IMR-90 (cell line): ENCODE measurements at regions not wholly inside any gene's neighbourhood (a gene's known extent, or its start where the extent isn't known, plus 50 kb on each side); places are given as distances from the start of the nearest gene placed in this dataset.

ENCODE experiments used
- ATAC-seq: fragments of 200-7000 bp; cut with Tn5 transposase; 2 replicates; pipeline ENCODE4 v1.9.1; 2020; ENCODE audit warnings: low read depth, mild to moderate bottlenecking, moderate library complexity
- BruUV-seq: library from RNA; stranded (reverse); fragments of 400-500 nt; replicated peaks from 2 replicates; lab custom pipeline; 2021; lab: Mats Ljungman, UMichigan
- CTCF ChIA-PET: fragments of 300-600 bp; formaldehyde crosslinking; extraction: SDS; loops from one replicate; lab custom pipeline; 2021; ENCODE audit warnings: antibody characterized with exemption; lab: Yijun Ruan, JAX
- POLR2A ChIA-PET: fragments of 300-600 bp; sonication (Branson Sonifier 250); formaldehyde crosslinking; loops from one replicate; lab custom pipeline; 2022; ENCODE audit warnings: antibody characterized with exemption; ENCODE audit not compliant: unreplicated experiment; lab: Charles Lee
- DNase-seq: peaks from one replicate; pipeline ENCODE4 v3.0.0; 2013
- H2AFZ ChIP-seq: replicated peaks from 2 replicates; pipeline ENCODE3; 2013; ENCODE audit warnings: low read length, mild to moderate bottlenecking; ENCODE audit not compliant: poor library complexity
- H2AK5ac ChIP-seq: 2 replicates; pipeline ENCODE4 v1.6.1; 2013; ENCODE audit warnings: low read depth, low read length, inconsistent platforms
- H2AK9ac ChIP-seq: replicated peaks from 2 replicates; pipeline ENCODE3; 2013; ENCODE audit warnings: mild to moderate bottlenecking, low read depth, low read length, moderate library complexity; ENCODE audit not compliant: poor library complexity
- H2BK120ac ChIP-seq: 2 replicates; pipeline ENCODE4 v1.6.1; 2013; ENCODE audit warnings: low read depth, low read length, inconsistent platforms
- H2BK15ac ChIP-seq: 3 replicates; pipeline ENCODE4 v1.6.1; 2013; ENCODE audit warnings: low read depth, low read length, inconsistent platforms
- H2BK20ac ChIP-seq: 2 replicates; pipeline ENCODE4 v1.6.1; 2013; ENCODE audit warnings: low read depth, mild to moderate bottlenecking, inconsistent platforms, low read length, moderate library complexity
- H2BK5ac ChIP-seq: 2 replicates; pipeline ENCODE4 v1.6.1; 2013; ENCODE audit warnings: mild to moderate bottlenecking, low read depth, low read length, inconsistent platforms; ENCODE audit not compliant: poor library complexity, severe bottlenecking
- H3K14ac ChIP-seq: replicated peaks from 2 replicates; pipeline ENCODE4 v1.6.1; 2013; ENCODE audit warnings: low read depth, low read length, inconsistent platforms
- H3K18ac ChIP-seq: 2 replicates; pipeline ENCODE4 v1.6.1; 2013; ENCODE audit warnings: low read depth, low read length, control low read depth
- H3K23ac ChIP-seq: 2 replicates; pipeline ENCODE4 v1.6.1; 2013; ENCODE audit warnings: low read depth, low read length, inconsistent platforms
- H3K27ac ChIP-seq: 2 replicates; pipeline ENCODE4 v1.5.1; 2013; ENCODE audit warnings: mild to moderate bottlenecking, control low read depth, low read length; ENCODE audit not compliant: insufficient read depth
- H3K27me3 ChIP-seq: 2 replicates; pipeline ENCODE4 v1.6.1; 2013; ENCODE audit warnings: low read length; ENCODE audit not compliant: control insufficient read depth, insufficient read depth
- H3K36me3 ChIP-seq: 2 replicates; pipeline ENCODE4 v1.6.1; 2013; ENCODE audit warnings: low read length, mixed read lengths; ENCODE audit not compliant: control insufficient read depth, insufficient read depth
- H3K4ac ChIP-seq: 2 replicates; pipeline ENCODE4 v1.6.1; 2013; ENCODE audit warnings: low read depth, low read length, inconsistent platforms
- H3K4me1 ChIP-seq: 2 replicates; pipeline ENCODE4 v1.6.1; 2013; ENCODE audit warnings: low read length, mixed read lengths; ENCODE audit not compliant: control insufficient read depth, insufficient read depth
- H3K4me2 ChIP-seq: 2 replicates; pipeline ENCODE4 v1.6.1; 2013; ENCODE audit warnings: low read depth, mild to moderate bottlenecking, control low read depth, low read length, moderate library complexity
- H3K4me3 ChIP-seq: 2 replicates; pipeline ENCODE4 v1.5.1; 2013; ENCODE audit warnings: low read depth, mild to moderate bottlenecking, control low read depth, low read length, moderate library complexity; ENCODE audit not compliant: insufficient read depth
- H3K56ac ChIP-seq: 2 replicates; pipeline ENCODE4 v1.6.1; 2013; ENCODE audit warnings: low read length, inconsistent platforms; ENCODE audit not compliant: insufficient read depth; ENCODE audit errors: extremely low read depth
- H3K79me1 ChIP-seq, 2 experiments: 2 replicates each; pipeline ENCODE4 v1.6.1; 2013; ENCODE audit warnings: low read length in 2 of 2, inconsistent platforms in 1 of 2, low read depth in 1 of 2
- H3K9ac ChIP-seq: 2 replicates; pipeline ENCODE4 v1.6.1; 2013; ENCODE audit warnings: low read depth, low read length, control low read depth
- H3K9me1 ChIP-seq: 2 replicates; pipeline ENCODE4 v1.6.1; 2013; ENCODE audit warnings: low read length, inconsistent platforms; ENCODE audit not compliant: insufficient read depth
- H3K9me3 ChIP-seq: 2 replicates; pipeline ENCODE4 v1.6.1; 2013; ENCODE audit warnings: low read length; ENCODE audit not compliant: control insufficient read depth, insufficient read depth
- H4K20me1 ChIP-seq: 2 replicates; pipeline ENCODE4 v1.6.1; 2013; ENCODE audit warnings: low read length, inconsistent platforms; ENCODE audit not compliant: insufficient read depth
- H4K5ac ChIP-seq: 2 replicates; pipeline ENCODE4 v1.6.1; 2013; ENCODE audit warnings: mild to moderate bottlenecking, low read depth, low read length, control low read depth
- H4K8ac ChIP-seq, 2 experiments: 2 replicates each; pipeline ENCODE4 v1.6.1; 2013; ENCODE audit warnings: low read depth in 2 of 2, low read length in 2 of 2, control low read depth in 1 of 2, inconsistent platforms in 1 of 2
- H4K91ac ChIP-seq: 2 replicates; pipeline ENCODE4 v1.6.1; 2013; ENCODE audit warnings: low read depth, low read length, inconsistent platforms; ENCODE audit not compliant: insufficient read depth
- BHLHE40 ChIP-seq: fragments of 150-350 bp; IDR thresholded peaks from 2 replicates; pipeline ENCODE4 v1.6.1; 2016; ENCODE audit warnings: mild to moderate bottlenecking, low read depth, low read length
- MXI1 ChIP-seq: IDR thresholded peaks from 2 replicates; pipeline ENCODE4 v1.6.1; 2012; ENCODE audit warnings: low read depth, mild to moderate bottlenecking, low read length, moderate library complexity, borderline replicate concordance
- POLR2A ChIP-seq: IDR thresholded peaks from 2 replicates; pipeline ENCODE4 v1.6.1; 2012; ENCODE audit warnings: mild to moderate bottlenecking, low read depth, low read length
- WGBS, 2 experiments: methylation state at CpG; one replicate each; pipeline versions ENCODE4 v1.1.5 to v1.1.7; 2013; ENCODE audit warnings: missing lambda C conversion rate in 2 of 2; ENCODE audit not compliant: insufficient read length in 1 of 2; ENCODE audit errors: extremely low coverage in 2 of 2; 5-methylcytosine and 5-hydroxymethylcytosine counted together
- dilution Hi-C: fragments of 300-500 bp; cut with HindIII; formaldehyde crosslinking; loops from one replicate; pipeline ENCODE4 v1.14.3; 2018; ENCODE audit warnings: low sequenced_read_pairs; ENCODE audit not compliant: unreplicated experiment
- in situ Hi-C: fragments of 300-500 bp; cut with MboI; formaldehyde crosslinking; loops from 3 replicates; pipeline ENCODE4 v1.14.3; 2019; ENCODE audit warnings: low sequenced_read_pairs, inconsistent platforms, mixed read lengths
- intact Hi-C: fragments of 100-400 bp; cut with micrococcal nuclease; formaldehyde crosslinking; loops from 2 replicates; pipeline ENCODE4 v1.10.0; 2022
- TF ChIP-seq, protein P1 (sequence below): conservative IDR thresholded peaks from 2 replicates; pipeline ENCODE4 v1.5.1; 2012; ENCODE audit warnings: mild to moderate bottlenecking, low read depth, low read length, improper control_type of control experiment

DNA sequence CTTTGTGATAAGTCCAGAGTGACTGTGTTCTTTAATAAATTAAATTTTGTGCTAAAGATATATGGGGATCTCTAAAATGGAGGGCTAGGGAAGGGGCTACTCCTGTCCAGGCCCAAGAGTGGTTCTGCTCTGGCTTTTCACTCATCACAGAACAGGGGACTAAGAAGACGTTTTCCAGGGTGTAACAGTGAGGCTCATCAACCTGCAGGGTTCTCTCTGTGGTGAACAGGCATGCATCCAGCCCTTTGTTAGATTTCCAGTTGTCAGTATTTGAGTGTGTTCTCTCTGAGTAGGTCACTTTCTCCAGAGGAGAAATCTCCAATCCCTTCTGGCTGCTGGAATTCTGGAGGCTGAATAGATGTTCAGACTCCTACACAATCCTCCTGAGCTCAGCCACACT, 408.9 kb downstream of the PLCL1 start:
- no peak overlapping the region for H2AK9ac ChIP-seq
- no peak overlapping the region for H3K23ac ChIP-seq
- H3K4me3 ChIP-seq, result no peak overlapping the region
- no peak overlapping the region for H2BK5ac ChIP-seq
- H3K36me3 ChIP-seq, result no peaks in the 10 kb centered on the region
- H3K56ac ChIP-seq, result no peak overlapping the region
- ChIA-PET CTCF (no interaction called here), POLR2A (no interaction called here)
- ATAC-seq, result no peak
- H3K14ac ChIP-seq, result no peak overlapping the region
- H3K18ac ChIP-seq, result no peak overlapping the region
- H2BK120ac ChIP-seq, result no peak overlapping the region
- no peaks in the 10 kb centered on the region for H3K27me3 ChIP-seq
- H4K5ac ChIP-seq, result no peak overlapping the region
- H2AK5ac ChIP-seq, result no peak overlapping the region
- DNase-seq, result no peak
- no peak overlapping the region for H2BK15ac ChIP-seq
- H3K4ac ChIP-seq, result no peak overlapping the region
- dilution Hi-C loops (no loop called here), in situ Hi-C loops (no loop called here), intact Hi-C loops (no loop called here)
- no peaks in the 10 kb centered on the region for H3K9me3 ChIP-seq
- H4K8ac ChIP-seq, result no peak overlapping the region
- H2BK20ac ChIP-seq, result no peak overlapping the region
- no TSS peak for BruUV-seq
- no peak overlapping the region for H3K27ac ChIP-seq
- no peaks in the 10 kb centered on the region for H3K4me1 ChIP-seq
- H4K91ac ChIP-seq, result no peak overlapping the region
- no peaks in the 10 kb centered on the region for H3K79me1 ChIP-seq
- H3K4me2 ChIP-seq, result no peak overlapping the region
- no peaks in the 10 kb centered on the region for H4K20me1 ChIP-seq
- H3K9me1 ChIP-seq, result no peaks in the 10 kb centered on the region
- H3K9ac ChIP-seq, result no peak overlapping the region
- TF ChIP-seq BHLHE40, result no peak
- TF ChIP-seq, protein P1, sequence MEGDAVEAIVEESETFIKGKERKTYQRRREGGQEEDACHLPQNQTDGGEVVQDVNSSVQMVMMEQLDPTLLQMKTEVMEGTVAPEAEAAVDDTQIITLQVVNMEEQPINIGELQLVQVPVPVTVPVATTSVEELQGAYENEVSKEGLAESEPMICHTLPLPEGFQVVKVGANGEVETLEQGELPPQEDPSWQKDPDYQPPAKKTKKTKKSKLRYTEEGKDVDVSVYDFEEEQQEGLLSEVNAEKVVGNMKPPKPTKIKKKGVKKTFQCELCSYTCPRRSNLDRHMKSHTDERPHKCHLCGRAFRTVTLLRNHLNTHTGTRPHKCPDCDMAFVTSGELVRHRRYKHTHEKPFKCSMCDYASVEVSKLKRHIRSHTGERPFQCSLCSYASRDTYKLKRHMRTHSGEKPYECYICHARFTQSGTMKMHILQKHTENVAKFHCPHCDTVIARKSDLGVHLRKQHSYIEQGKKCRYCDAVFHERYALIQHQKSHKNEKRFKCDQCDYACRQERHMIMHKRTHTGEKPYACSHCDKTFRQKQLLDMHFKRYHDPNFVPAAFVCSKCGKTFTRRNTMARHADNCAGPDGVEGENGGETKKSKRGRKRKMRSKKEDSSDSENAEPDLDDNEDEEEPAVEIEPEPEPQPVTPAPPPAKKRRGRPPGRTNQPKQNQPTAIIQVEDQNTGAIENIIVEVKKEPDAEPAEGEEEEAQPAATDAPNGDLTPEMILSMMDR, result no peak
- TF ChIP-seq MXI1, result no peak
- TF ChIP-seq POLR2A, result no peak
- no CpG with 5 or more reads among the region's 1 CpG for WGBS, 2 experiments
- H2AFZ ChIP-seq, result no peak overlapping the region
